ELF-1 (cell line): ENCODE measurements at regions not wholly inside any gene's neighbourhood (a gene's known extent, or its start where the extent isn't known, plus 50 kb on each side); places are given as distances from the start of the nearest gene placed in this dataset.
"Not testable (repeated sequence)": the region's sequence is repeated elsewhere in the genome, so short reads cannot be mapped to it uniquely, and the experiment has no call there.

Experiments
- DNase-seq: peaks from one replicate; pipeline ENCODE4 v3.0.0-alpha.2; 2016; ENCODE audit warnings: low read depth, low spot score

- no peak for DNase-seq
Observed at GRCh38 chr9:16052757-16053530, 500.1 kb downstream of the CCDC171 start.

GRCh38 chr9:16057541-16057940 lies 504.7 kb downstream of the CCDC171 start:
- no peak for DNase-seq

GRCh38 chr9:16058131-16058549 lies 505.3 kb downstream of the CCDC171 start:
- no peak for DNase-seq

- no peak for DNase-seq
Observed at GRCh38 chr9:16060436-16061129, 507.7 kb downstream of the CCDC171 start.

GRCh38 chr9:16062542-16063240 lies 509.8 kb downstream of the CCDC171 start:
- no peak for DNase-seq

- DNase-seq: no peak
Observed at GRCh38 chr9:16063241-16063591, 510.4 kb downstream of the CCDC171 start.

- DNase-seq: no peak
Observed at GRCh38 chr9:16064771-16065170, 511.9 kb downstream of the CCDC171 start.

- DNase-seq: not testable (repeated sequence)
Observed at GRCh38 chr9:16066201-16066600, 513.4 kb downstream of the CCDC171 start.

- no peak for DNase-seq
Observed at GRCh38 chr9:16068476-16068875, 515.6 kb downstream of the CCDC171 start.

GRCh38 chr9:16069249-16069648 lies 516.4 kb downstream of the CCDC171 start:
- no peak for DNase-seq

- peak; percentile 36 for DNase-seq
Observed at GRCh38 chr9:16069671-16070454, 517.0 kb downstream of the CCDC171 start.

- no peak for DNase-seq
Observed at GRCh38 chr9:16070455-16071145, 517.8 kb downstream of the CCDC171 start.

GRCh38 chr9:16071400-16071799 lies 518.6 kb downstream of the CCDC171 start:
- no peak for DNase-seq

- DNase-seq: no peak
Observed at GRCh38 chr9:16074963-16075362, 522.1 kb downstream of the CCDC171 start.

- DNase-seq: no peak
Observed at GRCh38 chr9:16075696-16076095, 522.9 kb downstream of the CCDC171 start.

GRCh38 chr9:16076511-16076910 lies 523.7 kb downstream of the CCDC171 start:
- DNase-seq: no peak

GRCh38 chr9:16082796-16083195 lies 530.0 kb downstream of the CCDC171 start:
- no peak for DNase-seq

- DNase-seq: no peak
Observed at GRCh38 chr9:16085167-16085726, 532.4 kb downstream of the CCDC171 start.

GRCh38 chr9:16090907-16091629 lies 538.2 kb downstream of the CCDC171 start:
- DNase-seq: no peak
